SK-N-SH treated with all-trans-retinoic acid at 6 μM for 48 hours (cell line): ENCODE measurements at regions not wholly inside any gene's neighbourhood (a gene's known extent, or its start where the extent isn't known, plus 50 kb on each side); places are given as distances from the start of the nearest gene placed in this dataset.

ENCODE experiments used
- ATAC-seq: fragments of 200-7000 bp; cut with Tn5 transposase; 3 replicates; pipeline ENCODE4 v1.9.1; 2020; ENCODE audit warnings: mild to moderate bottlenecking, moderate library complexity
- CREB5 ChIP-seq: fragments of 250-450 bp; sonication (Bioruptor Pico); IDR thresholded peaks from 2 replicates; pipeline ENCODE4 v1.5.1; 2020; ENCODE audit warnings: low read depth, mild to moderate bottlenecking, moderate library complexity
- CSDC2 ChIP-seq: fragments of 250-450 bp; sonication (Bioruptor Pico); IDR thresholded peaks from 2 replicates; pipeline ENCODE4 v1.5.0; 2020; ENCODE audit warnings: mild to moderate bottlenecking, moderate library complexity
- ESRRG ChIP-seq: fragments of 250-450 bp; sonication (Bioruptor Pico); IDR thresholded peaks from 2 replicates; pipeline ENCODE4 v1.6.1; 2021; ENCODE audit warnings: mild to moderate bottlenecking
- GLIS3 ChIP-seq: fragments of 250-450 bp; sonication (Bioruptor Pico); IDR thresholded peaks from 2 replicates; pipeline ENCODE4 v1.5.0; 2020; ENCODE audit warnings: mild to moderate bottlenecking, moderate library complexity
- ISL1 ChIP-seq: fragments of 250-450 bp; sonication (Bioruptor Pico); IDR thresholded peaks from 2 replicates; pipeline ENCODE4 v2.1.2; 2022; ENCODE audit warnings: mild to moderate bottlenecking, moderate library complexity
- PATZ1 ChIP-seq: fragments of 250-450 bp; sonication (Bioruptor Pico); IDR thresholded peaks from 2 replicates; pipeline ENCODE4 v1.8.0; 2020; ENCODE audit warnings: mild to moderate bottlenecking, moderate library complexity, borderline replicate concordance
- POU6F1 ChIP-seq: fragments of 250-450 bp; sonication (Bioruptor Pico); IDR thresholded peaks from 2 replicates; pipeline ENCODE4 v1.8.0; 2021; ENCODE audit warnings: low read depth, mild to moderate bottlenecking, moderate library complexity, borderline replicate concordance
- RARB ChIP-seq: fragments of 250-450 bp; sonication (Bioruptor Pico); IDR thresholded peaks from 2 replicates; pipeline ENCODE4 v1.8.0; 2021; ENCODE audit warnings: mild to moderate bottlenecking, moderate library complexity
- SNAI2 ChIP-seq: fragments of 250-450 bp; sonication (Bioruptor Pico); IDR thresholded peaks from 2 replicates; pipeline ENCODE4 v1.5.0; 2020; ENCODE audit warnings: mild to moderate bottlenecking, moderate library complexity
- TCF4 ChIP-seq: fragments of 250-450 bp; sonication (Bioruptor Pico); IDR thresholded peaks from 2 replicates; pipeline ENCODE4 v1.8.0; 2021; ENCODE audit warnings: mild to moderate bottlenecking, moderate library complexity, borderline replicate concordance
- TOX ChIP-seq: fragments of 250-450 bp; sonication (Bioruptor Pico); IDR thresholded peaks from 2 replicates; pipeline ENCODE4 v1.8.0; 2021; ENCODE audit warnings: mild to moderate bottlenecking, moderate library complexity, borderline replicate concordance
- TSHZ2 ChIP-seq: fragments of 250-450 bp; sonication (Bioruptor Pico); IDR thresholded peaks from 2 replicates; pipeline ENCODE4 v1.5.0; 2020; ENCODE audit warnings: mild to moderate bottlenecking, moderate library complexity
- ZC3H10 ChIP-seq: fragments of 250-450 bp; sonication (Bioruptor Pico); IDR thresholded peaks from 2 replicates; pipeline ENCODE4 v1.5.1; 2021; ENCODE audit warnings: mild to moderate bottlenecking, moderate library complexity
- ZFP3 ChIP-seq: fragments of 250-450 bp; sonication (Bioruptor Pico); IDR thresholded peaks from 2 replicates; pipeline ENCODE4 v1.5.0; 2020; ENCODE audit warnings: mild to moderate bottlenecking, moderate library complexity
- ZFP30 ChIP-seq: fragments of 450-650 bp; formaldehyde crosslinking; IDR thresholded peaks from 2 replicates; pipeline ENCODE4 v1.5.0; 2022; ENCODE audit warnings: mild to moderate bottlenecking, moderate library complexity
- ZNF565 ChIP-seq: fragments of 450-650 bp; formaldehyde crosslinking; conservative IDR thresholded peaks from 2 replicates; pipeline ENCODE4 v1.5.0; 2020; ENCODE audit warnings: low read depth, mild to moderate bottlenecking, moderate library complexity
- ZNF70 ChIP-seq: fragments of 450-650 bp; formaldehyde crosslinking; IDR thresholded peaks from 2 replicates; pipeline ENCODE4 v1.5.0; 2020; ENCODE audit warnings: mild to moderate bottlenecking, moderate library complexity
- ZNF8 ChIP-seq: fragments of 450-650 bp; formaldehyde crosslinking; IDR thresholded peaks from 2 replicates; pipeline ENCODE4 v1.5.0; 2020; ENCODE audit warnings: mild to moderate bottlenecking, moderate library complexity

- TF ChIP-seq POU6F1 (CRISPR knock-in tag) (no peak), CSDC2 (no peak), SNAI2 (CRISPR knock-in tag) (no peak), GLIS3 (CRISPR knock-in tag) (no peak), ZNF8 (CRISPR knock-in tag) (no peak)
- no peak for ATAC-seq
Observed at GRCh38 chr7:17546189-17546588, 247.7 kb downstream of the AHR start.

- no peak for TF ChIP-seq ISL1 (CRISPR knock-in tag)
- no peak for TF ChIP-seq TOX (CRISPR knock-in tag)
- TF ChIP-seq CREB5, result no peak
- TF ChIP-seq TCF4 (CRISPR knock-in tag), result no peak
- TF ChIP-seq ZNF70 (CRISPR knock-in tag), result no peak
- no peak for TF ChIP-seq POU6F1 (CRISPR knock-in tag)
- ATAC-seq, result no peak
Observed at GRCh38 chr7:17546592-17546991, 248.1 kb downstream of the AHR start.

GRCh38 chr7:17548014-17548653 is 249.7 kb downstream of the AHR start:
- ATAC-seq, result no peak
- TF ChIP-seq POU6F1 (CRISPR knock-in tag) (no peak), ZC3H10 (CRISPR knock-in tag) (no peak), ESRRG (no peak), RARB (no peak)

- ATAC-seq, result no peak
- TF ChIP-seq ZNF70 (CRISPR knock-in tag) (no peak), ZFP3 (CRISPR knock-in tag) (no peak), ZFP30 (CRISPR knock-in tag) (no peak), TOX (CRISPR knock-in tag) (no peak)
Observed at GRCh38 chr7:17549406-17549805, 251.0 kb downstream of the AHR start.

GRCh38 chr7:17552373-17552772 is 253.9 kb downstream of the AHR start:
- no peak for ATAC-seq
- no peak for TF ChIP-seq ZNF70 (CRISPR knock-in tag)
- TF ChIP-seq, all 23 proteins: peak for 0

GRCh38 chr7:17552952-17553351 is 254.5 kb downstream of the AHR start:
- TF ChIP-seq ZNF70 (CRISPR knock-in tag) (no peak), ZNF565 (no peak), PATZ1 (CRISPR knock-in tag) (no peak), ZFP3 (CRISPR knock-in tag) (no peak), CREB5 (no peak), GLIS3 (CRISPR knock-in tag) (no peak), TCF4 (CRISPR knock-in tag) (no peak), TOX (CRISPR knock-in tag) (no peak), ZC3H10 (CRISPR knock-in tag) (no peak), TSHZ2 (CRISPR knock-in tag) (no peak)
- no peak for ATAC-seq
